ENCODE measurements at regions not wholly inside any gene's neighbourhood (a gene's known extent, or its start where the extent isn't known, plus 50 kb on each side); places are given as distances from the start of the nearest gene placed in this dataset.

GRCh38 chrX:23269923-23270322 is 64.7 kb upstream of the PTCHD1 start:
- TF ChIP-seq CTCF (conservative IDR thresholded peaks at IDR 0.05), result no peak
- H3K27ac ChIP-seq, result no peak overlapping the region

- no peak overlapping the region for H3K27ac ChIP-seq
- TF ChIP-seq CTCF (conservative IDR thresholded peaks at IDR 0.05), result no peak
Observed at GRCh38 chrX:23271026-23271425, 63.6 kb upstream of the PTCHD1 start.

GRCh38 chrX:23276475-23276874 is 58.2 kb upstream of the PTCHD1 start:
- H3K27ac ChIP-seq, result no peak overlapping the region
- no peak for TF ChIP-seq CTCF (conservative IDR thresholded peaks at IDR 0.05)
